Lung (tissue), 11 donors: ENCODE measurements at regions not wholly inside any gene's neighbourhood (a gene's known extent, or its start where the extent isn't known, plus 50 kb on each side); places are given as distances from the start of the nearest gene placed in this dataset.

Source experiments
- ATAC-seq: fragments of 200-7000 bp; cut with Tn5 transposase; one replicate; pipeline ENCODE4 v1.9.1; 2020; ENCODE audit warnings: moderate number of reproducible peaks; ENCODE audit not compliant: insufficient read depth, low FRiP score
- DNase-seq, 3 donors: peaks; one replicate each; pipeline ENCODE4 v3.0.0-alpha.2; 2013 to 2017
- H3K27ac ChIP-seq, 2 donors: one replicate each; pipeline ENCODE4 v1.5.1; 2013; ENCODE audit warnings: mild to moderate bottlenecking in 2 of 2, moderate library complexity in 2 of 2, control low read depth in 1 of 2, inconsistent platforms in 1 of 2, low read depth in 1 of 2, low read length in 1 of 2
- H3K27me3 ChIP-seq, 3 donors: one replicate each; pipeline ENCODE4 v1.5.1; 2013; ENCODE audit warnings: low read length in 2 of 3; ENCODE audit not compliant: control insufficient read depth in 3 of 3, insufficient read depth in 3 of 3
- H3K36me3 ChIP-seq, 4 donors: one replicate each; pipeline ENCODE4 v1.5.1; 2013; ENCODE audit warnings: low read length in 4 of 4, mild to moderate bottlenecking in 1 of 4, moderate library complexity in 1 of 4; ENCODE audit not compliant: control insufficient read depth in 4 of 4, insufficient read depth in 4 of 4
- H3K4me1 ChIP-seq, 5 donors: one replicate each; pipeline ENCODE4 v1.5.1; 2013; ENCODE audit warnings: low read length in 5 of 5, mild to moderate bottlenecking in 2 of 5, moderate library complexity in 1 of 5; ENCODE audit not compliant: control insufficient read depth in 5 of 5, insufficient read depth in 5 of 5
- H3K4me3 ChIP-seq: one replicate; pipeline ENCODE4 v1.5.1; 2013; ENCODE audit warnings: mild to moderate bottlenecking, control low read depth, moderate library complexity
- H3K9ac ChIP-seq, 2 donors: one replicate each; pipeline ENCODE4 v1.5.1; 2013; ENCODE audit warnings: low read length in 2 of 2, control low read depth in 1 of 2; ENCODE audit not compliant: insufficient read depth in 1 of 2
- H3K9me3 ChIP-seq, 4 donors: one replicate each; pipeline ENCODE4 v1.5.1; 2013; ENCODE audit warnings: low read length in 3 of 4, mild to moderate bottlenecking in 1 of 4, moderate library complexity in 1 of 4; ENCODE audit not compliant: control insufficient read depth in 4 of 4, insufficient read depth in 3 of 4
- CTCF ChIP-seq: IDR thresholded peaks from 2 replicates; pipeline ENCODE4 v1.5.1; 2012; ENCODE audit warnings: mild to moderate bottlenecking; ENCODE audit errors: control extremely low read depth, extremely low read depth
- WGBS, 2 donors: extraction: QIAGEN DNeasy Blood & Tissue Kit; methylation state at CpG; one replicate each; pipeline ENCODE4 v1.1.7; 2013; 5-methylcytosine and 5-hydroxymethylcytosine counted together
- donor health status: control.
- donor health status: control.
- donor health status: Bipolar disorder and iron deficiency.
- donor health status: healthy.
- donor health status: DM: yes; HTN: yes; CAD: no.

GRCh38 chrX:25976683-25977310 lies 161.3 kb upstream of the MAGEB18 start:
- H3K36me3 ChIP-seq, result no peaks in the 10 kb centered on the region
- no peak for TF ChIP-seq CTCF
- H3K9ac ChIP-seq, result no peak overlapping the region
- no peak for DNase-seq
- peaks cover 0 to 7% (median 0%) of the 10 kb centered on the region in 4 donors for H3K9me3 ChIP-seq
- H3K4me1 ChIP-seq, result no peaks in the 10 kb centered on the region
- no peaks in the 10 kb centered on the region for H3K27me3 ChIP-seq
- 56 to 60% methylated on average over 8 to 10 of the region's 10 CpGs for WGBS, 2 donors
- no peak overlapping the region for H3K27ac ChIP-seq
- H3K4me3 ChIP-seq, result no peak overlapping the region
- no peak for ATAC-seq

- Histone ChIP-seq H3K36me3 (no peaks in the 10 kb centered on the region), H3K9me3 (peaks cover 0 to 3% (median 0%) of the 10 kb centered on the region in 4 donors)
- WGBS, 2 donors, result 42 to 95% methylated on average over 1 of the region's 1 CpG
Observed at GRCh38 chrX:25998687-25999086, 139.5 kb upstream of the MAGEB18 start.

GRCh38 chrX:26007462-26007861 lies 130.7 kb upstream of the MAGEB18 start:
- no peak for ATAC-seq
- DNase-seq, result no peak
- no peaks in the 10 kb centered on the region for H3K27me3 ChIP-seq
- no peaks in the 10 kb centered on the region for H3K4me1 ChIP-seq
- no peak for TF ChIP-seq CTCF
- H3K9ac ChIP-seq, result no peak overlapping the region
- no peaks in the 10 kb centered on the region for H3K9me3 ChIP-seq
- WGBS, 2 donors, result 54 to 74% methylated on average over 2 of the region's 2 CpGs
- no peak overlapping the region for H3K27ac ChIP-seq
- no peak overlapping the region for H3K4me3 ChIP-seq
- no peaks in the 10 kb centered on the region for H3K36me3 ChIP-seq

More at GRCh38 chrX:25998687-25999086, 139.5 kb upstream of the MAGEB18 start:
- H3K27ac ChIP-seq, result no peak overlapping the region
- no peak overlapping the region for H3K9ac ChIP-seq
- no peaks in the 10 kb centered on the region for H3K27me3 ChIP-seq
- ATAC-seq, result no peak
- no peak for TF ChIP-seq CTCF
- H3K4me3 ChIP-seq, result no peak overlapping the region
- no peak for DNase-seq
- no peaks in the 10 kb centered on the region for H3K4me1 ChIP-seq

- H3K36me3 ChIP-seq, result no peaks in the 10 kb centered on the region
- WGBS, 2 donors, result 77 to 92% methylated on average over 2 of the region's 2 CpGs
- ATAC-seq, result no peak
- no peak overlapping the region for H3K4me3 ChIP-seq
- no peak for DNase-seq
- no peak for TF ChIP-seq CTCF
- H3K9me3 ChIP-seq, result no peaks in the 10 kb centered on the region
- H3K27me3 ChIP-seq, result no peaks in the 10 kb centered on the region
- no peaks in the 10 kb centered on the region for H3K4me1 ChIP-seq
- H3K9ac ChIP-seq, result no peak overlapping the region
- no peak overlapping the region for H3K27ac ChIP-seq
Observed at GRCh38 chrX:26008042-26008441, 130.1 kb upstream of the MAGEB18 start.
